GM23338 (cell line): ENCODE measurements at regions not wholly inside any gene's neighbourhood (a gene's known extent, or its start where the extent isn't known, plus 50 kb on each side); places are given as distances from the start of the nearest gene placed in this dataset.

Source experiments
- CREB1 ChIP-seq: fragments of 250-450 bp; sonication (Bioruptor Pico); IDR thresholded peaks from 2 replicates; pipeline ENCODE4 v1.5.0; 2020; ENCODE audit warnings: low read depth, mild to moderate bottlenecking, moderate library complexity
- CTCF ChIP-seq, 2 experiments: fragments of 200-600 bp in 1 of 2; sonication (generic) in 1 of 2; conservative IDR thresholded peaks; 2 replicates each; pipeline versions ENCODE4 v1.5.1 to v1.6.1; 2016 to 2017; ENCODE audit warnings: antibody characterized with exemption in 2 of 2, low read depth in 2 of 2, mild to moderate bottlenecking in 2 of 2, moderate library complexity in 1 of 2
- EZH2 ChIP-seq: fragments of 200-600 bp; sonication (generic); IDR thresholded peaks from one replicate; pipeline ENCODE4 v1.8.0; 2017; ENCODE audit warnings: antibody characterized with exemption, mild to moderate bottlenecking, low read depth; ENCODE audit not compliant: unreplicated experiment
- EZH2phosphoT487 ChIP-seq: fragments of 200-600 bp; sonication (generic); IDR thresholded peaks from one replicate; pipeline ENCODE4 v1.8.1; 2018; ENCODE audit warnings: antibody characterized with exemption; ENCODE audit not compliant: unreplicated experiment
- JUNB ChIP-seq: IDR thresholded peaks from one replicate; pipeline ENCODE4 v1.6.1; 2016; ENCODE audit warnings: antibody characterized with exemption; ENCODE audit not compliant: unreplicated experiment
- POLR2AphosphoS5 ChIP-seq: IDR thresholded peaks from 2 replicates; pipeline ENCODE4 v1.6.1; 2016; ENCODE audit warnings: antibody characterized with exemption, low read depth
- TF ChIP-seq, protein P1 (sequence below): IDR thresholded peaks from one replicate; pipeline ENCODE4 v1.6.1; 2018; ENCODE audit warnings: antibody characterized with exemption; ENCODE audit not compliant: unreplicated experiment
- TF ChIP-seq, protein P2 (sequence below): IDR thresholded peaks from 2 replicates; pipeline ENCODE4 v1.6.1; 2016; ENCODE audit warnings: antibody characterized with exemption

- TF ChIP-seq CTCF (conservative IDR thresholded peaks at IDR 0.05; ENCODE audit: low read depth in 2 of 2) (no peak), CREB1 (CRISPR knock-in tag) (no peak), EZH2phosphoT487 (no peak), EZH2 (no peak), JUNB (no peak), POLR2AphosphoS5 (no peak)
- TF ChIP-seq, protein P1, sequence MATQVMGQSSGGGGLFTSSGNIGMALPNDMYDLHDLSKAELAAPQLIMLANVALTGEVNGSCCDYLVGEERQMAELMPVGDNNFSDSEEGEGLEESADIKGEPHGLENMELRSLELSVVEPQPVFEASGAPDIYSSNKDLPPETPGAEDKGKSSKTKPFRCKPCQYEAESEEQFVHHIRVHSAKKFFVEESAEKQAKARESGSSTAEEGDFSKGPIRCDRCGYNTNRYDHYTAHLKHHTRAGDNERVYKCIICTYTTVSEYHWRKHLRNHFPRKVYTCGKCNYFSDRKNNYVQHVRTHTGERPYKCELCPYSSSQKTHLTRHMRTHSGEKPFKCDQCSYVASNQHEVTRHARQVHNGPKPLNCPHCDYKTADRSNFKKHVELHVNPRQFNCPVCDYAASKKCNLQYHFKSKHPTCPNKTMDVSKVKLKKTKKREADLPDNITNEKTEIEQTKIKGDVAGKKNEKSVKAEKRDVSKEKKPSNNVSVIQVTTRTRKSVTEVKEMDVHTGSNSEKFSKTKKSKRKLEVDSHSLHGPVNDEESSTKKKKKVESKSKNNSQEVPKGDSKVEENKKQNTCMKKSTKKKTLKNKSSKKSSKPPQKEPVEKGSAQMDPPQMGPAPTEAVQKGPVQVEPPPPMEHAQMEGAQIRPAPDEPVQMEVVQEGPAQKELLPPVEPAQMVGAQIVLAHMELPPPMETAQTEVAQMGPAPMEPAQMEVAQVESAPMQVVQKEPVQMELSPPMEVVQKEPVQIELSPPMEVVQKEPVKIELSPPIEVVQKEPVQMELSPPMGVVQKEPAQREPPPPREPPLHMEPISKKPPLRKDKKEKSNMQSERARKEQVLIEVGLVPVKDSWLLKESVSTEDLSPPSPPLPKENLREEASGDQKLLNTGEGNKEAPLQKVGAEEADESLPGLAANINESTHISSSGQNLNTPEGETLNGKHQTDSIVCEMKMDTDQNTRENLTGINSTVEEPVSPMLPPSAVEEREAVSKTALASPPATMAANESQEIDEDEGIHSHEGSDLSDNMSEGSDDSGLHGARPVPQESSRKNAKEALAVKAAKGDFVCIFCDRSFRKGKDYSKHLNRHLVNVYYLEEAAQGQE, result no peak
- TF ChIP-seq, protein P2, sequence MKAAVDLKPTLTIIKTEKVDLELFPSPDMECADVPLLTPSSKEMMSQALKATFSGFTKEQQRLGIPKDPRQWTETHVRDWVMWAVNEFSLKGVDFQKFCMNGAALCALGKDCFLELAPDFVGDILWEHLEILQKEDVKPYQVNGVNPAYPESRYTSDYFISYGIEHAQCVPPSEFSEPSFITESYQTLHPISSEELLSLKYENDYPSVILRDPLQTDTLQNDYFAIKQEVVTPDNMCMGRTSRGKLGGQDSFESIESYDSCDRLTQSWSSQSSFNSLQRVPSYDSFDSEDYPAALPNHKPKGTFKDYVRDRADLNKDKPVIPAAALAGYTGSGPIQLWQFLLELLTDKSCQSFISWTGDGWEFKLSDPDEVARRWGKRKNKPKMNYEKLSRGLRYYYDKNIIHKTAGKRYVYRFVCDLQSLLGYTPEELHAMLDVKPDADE, result no peak
These were observed 429.7 kb upstream of the SPHKAP start for GRCh38 chr2:228611171-228611570.
